GM12892 (cell line): ENCODE measurements at regions not wholly inside any gene's neighbourhood (a gene's known extent, or its start where the extent isn't known, plus 50 kb on each side); places are given as distances from the start of the nearest gene placed in this dataset.

Experiments
- POLR2AphosphoS5 ChIP-seq: IDR thresholded peaks from 2 replicates; pipeline ENCODE4 v1.6.1; 2011; ENCODE audit warnings: low read depth, low read length, control low read depth
- TAF1 ChIP-seq: IDR thresholded peaks from 2 replicates; pipeline ENCODE4 v1.6.1; 2011; ENCODE audit warnings: low read depth, mild to moderate bottlenecking, control low read depth, low read length, borderline replicate concordance

- TF ChIP-seq TAF1 (no peak), POLR2AphosphoS5 (no peak)
These were observed 192.8 kb upstream of the NR5A2 start for GRCh38 chr1:199834711-199835110.
